Upper lobe of right lung (tissue), 1 donor: ENCODE measurements at regions not wholly inside any gene's neighbourhood (a gene's known extent, or its start where the extent isn't known, plus 50 kb on each side); places are given as distances from the start of the nearest gene placed in this dataset.

Experiments used
- ATAC-seq: fragments of 200-7000 bp; cut with Tn5 transposase; one replicate; pipeline ENCODE4 v1.9.1; 2020; ENCODE audit warnings: mild to moderate bottlenecking, moderate library complexity
- DNase-seq: peaks from one replicate; pipeline ENCODE4 v3.0.0-alpha.2; 2020
- H3K27ac ChIP-seq: fragments of 200-600 bp; one replicate; pipeline ENCODE4 v1.8.0; 2022
- H3K27me3 ChIP-seq: fragments of 200-600 bp; one replicate; pipeline ENCODE4 v1.8.0; 2022; ENCODE audit warnings: mild to moderate bottlenecking
- H3K36me3 ChIP-seq: fragments of 200-600 bp; one replicate; pipeline ENCODE4 v1.8.0; 2022
- H3K4me1 ChIP-seq: fragments of 200-600 bp; one replicate; pipeline ENCODE4 v1.8.0; 2022
- H3K4me3 ChIP-seq: fragments of 200-600 bp; one replicate; pipeline ENCODE4 v1.8.0; 2022; ENCODE audit warnings: mild to moderate bottlenecking
- H3K9me3 ChIP-seq: fragments of 200-600 bp; one replicate; pipeline ENCODE4 v1.8.0; 2022
- CTCF ChIP-seq: fragments of 200-600 bp; IDR thresholded peaks from one replicate; pipeline ENCODE4 v1.8.0; 2022; ENCODE audit warnings: antibody characterized with exemption
- intact Hi-C: fragments of 100-400 bp; cut with DNase I; formaldehyde crosslinking; loops from one replicate; pipeline ENCODE4 v1.11.0; 2022
- donor health status: DM: no; HTN: yes; CAD: no; lungs with severe emphysema.

- Histone ChIP-seq H3K9me3 (no peaks in the 10 kb centered on the region), H3K4me3 (no peak overlapping the region), H3K4me1 (no peaks in the 10 kb centered on the region), H3K27ac (no peak overlapping the region), H3K36me3 (no peaks in the 10 kb centered on the region), H3K27me3 (no peaks in the 10 kb centered on the region)
- TF ChIP-seq CTCF, result no peak
- ATAC-seq, result no peak
- intact Hi-C loops, result no loop called here
- DNase-seq, result no peak
These were observed 572.9 kb downstream of the LTN1 start for GRCh38 chr21:28419811-28420210.

- intact Hi-C loops, result no loop called here
- no peaks in the 10 kb centered on the region for H3K36me3 ChIP-seq
- H3K4me1 ChIP-seq, result no peaks in the 10 kb centered on the region
- TF ChIP-seq CTCF, result no peak
- H3K4me3 ChIP-seq, result no peak overlapping the region
- DNase-seq, result no peak
- ATAC-seq, result peak; percentile 44
- no peak overlapping the region for H3K27ac ChIP-seq
- H3K27me3 ChIP-seq, result no peaks in the 10 kb centered on the region
- no peaks in the 10 kb centered on the region for H3K9me3 ChIP-seq
These were observed 573.8 kb downstream of the LTN1 start for GRCh38 chr21:28418726-28419514.

GRCh38 chr21:28410256-28410655, 582.4 kb downstream of the LTN1 start:
- Histone ChIP-seq H3K36me3 (no peaks in the 10 kb centered on the region), H3K9me3 (no peaks in the 10 kb centered on the region), H3K27me3 (no peaks in the 10 kb centered on the region), H3K4me1 (no peaks in the 10 kb centered on the region), H3K4me3 (no peak overlapping the region), H3K27ac (no peak overlapping the region)
- DNase-seq (no peak), ATAC-seq (peak; percentile 78)
- intact Hi-C loops, result no loop called here
- no peak for TF ChIP-seq CTCF

GRCh38 chr21:28402616-28402989, 590.1 kb downstream of the LTN1 start:
- Histone ChIP-seq H3K36me3 (no peaks in the 10 kb centered on the region), H3K27me3 (no peaks in the 10 kb centered on the region), H3K4me3 (no peak overlapping the region), H3K9me3 (no peaks in the 10 kb centered on the region), H3K27ac (no peak overlapping the region), H3K4me1 (no peaks in the 10 kb centered on the region)
- TF ChIP-seq CTCF, result no peak
- no peak for DNase-seq
- intact Hi-C loops, result no loop called here
- no peak for ATAC-seq

GRCh38 chr21:28397040-28397439, 595.6 kb downstream of the LTN1 start:
- TF ChIP-seq CTCF, result no peak
- DNase-seq (no peak), ATAC-seq (no peak)
- Histone ChIP-seq H3K9me3 (no peaks in the 10 kb centered on the region), H3K4me3 (no peak overlapping the region), H3K27me3 (no peaks in the 10 kb centered on the region), H3K27ac (no peak overlapping the region), H3K4me1 (no peaks in the 10 kb centered on the region), H3K36me3 (no peaks in the 10 kb centered on the region)
- intact Hi-C loops, result no loop called here

- no peak for ATAC-seq
- Histone ChIP-seq H3K27me3 (no peaks in the 10 kb centered on the region), H3K4me3 (no peak overlapping the region), H3K27ac (no peak overlapping the region), H3K36me3 (no peaks in the 10 kb centered on the region), H3K9me3 (no peaks in the 10 kb centered on the region), H3K4me1 (no peaks in the 10 kb centered on the region)
- intact Hi-C loops, result no loop called here
- DNase-seq, result no peak
- TF ChIP-seq CTCF, result no peak
These were observed 596.3 kb downstream of the LTN1 start for GRCh38 chr21:28396421-28396820.
